IPS-15b (cell line): ENCODE measurements at regions not wholly inside any gene's neighbourhood (a gene's known extent, or its start where the extent isn't known, plus 50 kb on each side); places are given as distances from the start of the nearest gene placed in this dataset.
"Not testable (repeated sequence)": the region's sequence is repeated elsewhere in the genome, so short reads cannot be mapped to it uniquely, and the experiment has no call there.

Experiments used
- H3K27me3 ChIP-seq: one replicate; pipeline ENCODE4 v1.6.1; 2013; ENCODE audit warnings: low read length; ENCODE audit not compliant: control insufficient read depth, insufficient read depth
- H3K36me3 ChIP-seq: one replicate; pipeline ENCODE4 v1.6.1; 2013; ENCODE audit warnings: low read length; ENCODE audit not compliant: control insufficient read depth, insufficient read depth
- H3K4me1 ChIP-seq: one replicate; pipeline ENCODE4 v1.6.1; 2013; ENCODE audit warnings: mild to moderate bottlenecking, low read length; ENCODE audit not compliant: control insufficient read depth, insufficient read depth
- H3K4me3 ChIP-seq: one replicate; pipeline ENCODE4 v1.5.1; 2013; ENCODE audit warnings: low read depth, low read length
- H3K9ac ChIP-seq: one replicate; pipeline ENCODE4 v1.6.1; 2013; ENCODE audit warnings: low read depth, mild to moderate bottlenecking, low read length
- H3K9me3 ChIP-seq: one replicate; pipeline ENCODE4 v1.6.1; 2013; ENCODE audit warnings: mild to moderate bottlenecking, low read length; ENCODE audit not compliant: control insufficient read depth, insufficient read depth

GRCh38 chr2:64807417-64807816 lies 153.7 kb upstream of the SERTAD2 start:
- Histone ChIP-seq H3K4me3 (no peak overlapping the region), H3K4me1 (no peaks in the 10 kb centered on the region), H3K9me3 (no peaks in the 10 kb centered on the region), H3K9ac (no peak overlapping the region), H3K27me3 (no peaks in the 10 kb centered on the region), H3K36me3 (no peaks in the 10 kb centered on the region)

- no peaks in the 10 kb centered on the region for H3K36me3 ChIP-seq
- H3K4me3 ChIP-seq, result no peak overlapping the region
- no peaks in the 10 kb centered on the region for H3K27me3 ChIP-seq
- H3K9ac ChIP-seq, result no peak overlapping the region
- no peaks in the 10 kb centered on the region for H3K4me1 ChIP-seq
- H3K9me3 ChIP-seq, result no peaks in the 10 kb centered on the region
Measured at GRCh38 chr2:64808092-64808491, 154.4 kb upstream of the SERTAD2 start.

GRCh38 chr2:64808754-64809153 lies 155.0 kb upstream of the SERTAD2 start:
- no peaks in the 10 kb centered on the region for H3K36me3 ChIP-seq
- H3K9me3 ChIP-seq, result no peaks in the 10 kb centered on the region
- H3K4me3 ChIP-seq, result no peak overlapping the region
- no peak overlapping the region for H3K9ac ChIP-seq
- H3K4me1 ChIP-seq, result no peaks in the 10 kb centered on the region
- H3K27me3 ChIP-seq, result no peaks in the 10 kb centered on the region

- no peaks in the 10 kb centered on the region for H3K36me3 ChIP-seq
- H3K4me3 ChIP-seq, result no peak overlapping the region
- H3K9me3 ChIP-seq, result no peaks in the 10 kb centered on the region
- H3K4me1 ChIP-seq, result no peaks in the 10 kb centered on the region
- H3K27me3 ChIP-seq, result no peaks in the 10 kb centered on the region
- no peak overlapping the region for H3K9ac ChIP-seq
Measured at GRCh38 chr2:64809216-64809615, 155.5 kb upstream of the SERTAD2 start.

- H3K9ac ChIP-seq, result no peak overlapping the region
- no peaks in the 10 kb centered on the region for H3K36me3 ChIP-seq
- H3K27me3 ChIP-seq, result no peaks in the 10 kb centered on the region
- no peak overlapping the region for H3K4me3 ChIP-seq
- no peaks in the 10 kb centered on the region for H3K4me1 ChIP-seq
- no peaks in the 10 kb centered on the region for H3K9me3 ChIP-seq
Measured at GRCh38 chr2:64812285-64812684, 158.6 kb upstream of the SERTAD2 start.

GRCh38 chr2:64814007-64814406 lies 160.3 kb upstream of the SERTAD2 start:
- no peaks in the 10 kb centered on the region for H3K4me1 ChIP-seq
- no peaks in the 10 kb centered on the region for H3K27me3 ChIP-seq
- H3K4me3 ChIP-seq, result no peak overlapping the region
- H3K9me3 ChIP-seq, result no peaks in the 10 kb centered on the region
- no peaks in the 10 kb centered on the region for H3K36me3 ChIP-seq
- H3K9ac ChIP-seq, result no peak overlapping the region

- not testable (repeated sequence) for H3K9ac ChIP-seq, H3K4me1 ChIP-seq, H3K4me3 ChIP-seq, H3K36me3 ChIP-seq, H3K27me3 ChIP-seq, H3K9me3 ChIP-seq
Measured at GRCh38 chr2:64816526-64816925, 162.8 kb upstream of the SERTAD2 start.

GRCh38 chr2:64817453-64817852 lies 163.7 kb upstream of the SERTAD2 start:
- no peaks in the 10 kb centered on the region for H3K4me1 ChIP-seq
- no peaks in the 10 kb centered on the region for H3K9me3 ChIP-seq
- H3K9ac ChIP-seq, result no peak overlapping the region
- H3K36me3 ChIP-seq, result no peaks in the 10 kb centered on the region
- H3K27me3 ChIP-seq, result peaks cover 2% of the 10 kb centered on the region
- no peak overlapping the region for H3K4me3 ChIP-seq

- Histone ChIP-seq H3K9ac (no peak overlapping the region), H3K36me3 (no peaks in the 10 kb centered on the region), H3K27me3 (peaks cover 3% of the 10 kb centered on the region), H3K4me1 (peaks cover 11% of the 10 kb centered on the region), H3K4me3 (no peak overlapping the region), H3K9me3 (no peaks in the 10 kb centered on the region)
Measured at GRCh38 chr2:64818664-64819060, 164.9 kb upstream of the SERTAD2 start.

GRCh38 chr2:64819361-64819760 lies 165.6 kb upstream of the SERTAD2 start:
- no peaks in the 10 kb centered on the region for H3K9me3 ChIP-seq
- no peak overlapping the region for H3K9ac ChIP-seq
- H3K4me3 ChIP-seq, result no peak overlapping the region
- H3K27me3 ChIP-seq, result peaks cover 3% of the 10 kb centered on the region
- peaks cover 16% of the 10 kb centered on the region for H3K4me1 ChIP-seq
- no peaks in the 10 kb centered on the region for H3K36me3 ChIP-seq

GRCh38 chr2:64819774-64820688 lies 166.3 kb upstream of the SERTAD2 start:
- H3K9ac ChIP-seq, result no peak overlapping the region
- peaks cover 3% of the 10 kb centered on the region for H3K27me3 ChIP-seq
- H3K4me1 ChIP-seq, result peaks cover 21% of the 10 kb centered on the region
- H3K4me3 ChIP-seq, result no peak overlapping the region
- H3K9me3 ChIP-seq, result no peaks in the 10 kb centered on the region
- no peaks in the 10 kb centered on the region for H3K36me3 ChIP-seq

- Histone ChIP-seq H3K36me3 (no peaks in the 10 kb centered on the region), H3K4me3 (no peak overlapping the region), H3K9ac (no peak overlapping the region), H3K27me3 (peaks cover 3% of the 10 kb centered on the region), H3K4me1 (peaks cover 24% of the 10 kb centered on the region), H3K9me3 (no peaks in the 10 kb centered on the region)
Measured at GRCh38 chr2:64820901-64821300, 167.2 kb upstream of the SERTAD2 start.
